ENCODE measurements at regions not wholly inside any gene's neighbourhood (a gene's known extent, or its start where the extent isn't known, plus 50 kb on each side); places are given as distances from the start of the nearest gene placed in this dataset.

DNA sequence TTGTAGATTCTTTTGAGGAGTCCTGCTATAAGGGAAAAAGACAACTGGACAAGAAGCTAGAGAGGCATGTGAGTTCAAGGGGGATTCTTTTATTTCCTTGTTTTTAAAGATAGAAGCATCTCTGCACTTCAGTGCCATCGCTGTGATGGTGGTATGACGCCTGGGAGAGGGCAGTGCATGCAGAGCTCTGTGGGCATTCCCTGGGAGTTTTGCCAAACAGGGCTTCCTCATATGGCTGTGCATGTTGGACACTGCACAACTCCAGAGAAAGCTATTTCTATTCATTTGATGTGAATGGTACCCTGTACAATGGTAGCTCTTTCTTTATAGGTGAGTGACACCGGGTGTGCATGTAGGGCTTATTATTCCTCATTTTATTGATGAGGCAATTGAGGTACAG lies 599.5 kb upstream of the DPP6 start:
- H3K9me3 ChIP-seq (ENCODE audit: control insufficient read depth in 5 of 5, low read length in 5 of 5), result no peaks in the 10 kb centered on the region
- no peaks in the 10 kb centered on the region for H3K36me3 ChIP-seq (ENCODE audit: control insufficient read depth in 5 of 5, insufficient read depth in 5 of 5, low read length in 5 of 5)
- H3K27ac ChIP-seq (ENCODE audit: low read depth, low read length), result no peak overlapping the region
- H3K4me1 ChIP-seq (ENCODE audit: control insufficient read depth in 5 of 5, insufficient read depth in 5 of 5, low read length in 5 of 5), result no peaks in the 10 kb centered on the region
- H3K4me3 ChIP-seq (ENCODE audit: low read depth in 1 of 5, low read length in 5 of 5), result no peak overlapping the region
- no peak overlapping the region for H3K9ac ChIP-seq (ENCODE audit: low read length in 5 of 5)
- peaks cover 0 to 2% (median 0%) of the 10 kb centered on the region in 5 donors for H3K27me3 ChIP-seq (ENCODE audit: control insufficient read depth in 5 of 5, insufficient read depth in 4 of 5, low read length in 5 of 5)

DNA sequence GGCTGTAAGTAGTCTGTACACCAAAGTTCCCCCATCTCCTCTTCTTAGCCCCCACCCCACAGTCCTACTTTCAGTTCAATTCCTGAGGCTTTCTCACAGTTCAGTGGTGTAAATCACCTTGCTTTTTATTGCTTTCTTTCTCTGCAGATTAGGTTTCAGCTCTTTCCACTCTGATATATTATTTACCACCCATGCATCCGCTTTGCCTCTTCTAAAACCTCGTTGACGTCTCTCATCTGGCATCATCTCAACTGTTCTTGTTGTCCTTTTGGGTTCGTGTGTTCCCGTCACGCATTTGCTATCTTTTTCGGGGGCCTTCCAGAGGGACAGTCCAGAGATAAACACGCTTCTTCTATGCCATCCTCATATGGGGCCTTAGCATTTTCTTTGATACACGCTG lies 597.9 kb upstream of the DPP6 start:
- Histone ChIP-seq H3K27me3 (ENCODE audit: control insufficient read depth in 5 of 5, insufficient read depth in 4 of 5, low read length in 5 of 5) (peaks cover 0 to 2% (median 0%) of the 10 kb centered on the region in 5 donors), H3K4me1 (ENCODE audit: control insufficient read depth in 5 of 5, insufficient read depth in 5 of 5, low read length in 5 of 5) (no peaks in the 10 kb centered on the region), H3K9ac (ENCODE audit: low read length in 5 of 5) (no peak overlapping the region), H3K9me3 (ENCODE audit: control insufficient read depth in 5 of 5, low read length in 5 of 5) (no peaks in the 10 kb centered on the region), H3K4me3 (ENCODE audit: low read depth in 1 of 5, low read length in 5 of 5) (no peak overlapping the region), H3K36me3 (ENCODE audit: control insufficient read depth in 5 of 5, insufficient read depth in 5 of 5, low read length in 5 of 5) (no peaks in the 10 kb centered on the region), H3K27ac (ENCODE audit: low read depth, low read length) (no peak overlapping the region)

DNA sequence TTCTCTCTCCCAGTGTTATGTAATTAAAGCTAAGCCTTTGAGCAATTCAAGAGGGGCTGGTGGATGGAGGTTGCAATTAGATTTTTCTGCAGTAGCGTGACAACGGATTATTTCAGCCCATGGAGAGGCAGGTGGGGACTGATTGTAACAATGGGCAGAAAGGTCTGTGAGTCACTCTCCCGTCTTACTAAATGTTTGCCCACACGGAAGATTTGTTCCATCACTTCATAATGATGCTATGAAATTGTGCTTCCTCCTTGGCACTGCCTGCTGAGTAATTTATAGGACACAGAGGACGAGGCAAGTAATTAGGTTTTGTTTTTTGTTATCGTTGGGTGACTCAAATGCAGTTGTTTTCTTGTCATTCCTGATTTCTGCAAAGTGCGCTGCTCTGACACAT lies 594.5 kb upstream of the DPP6 start:
- H3K27me3 ChIP-seq (ENCODE audit: control insufficient read depth in 5 of 5, insufficient read depth in 4 of 5, low read length in 5 of 5), result peaks cover 0 to 2% (median 0%) of the 10 kb centered on the region in 5 donors
- H3K9me3 ChIP-seq (ENCODE audit: control insufficient read depth in 5 of 5, low read length in 5 of 5), result peaks cover 0 to 6% (median 4%) of the 10 kb centered on the region in 5 donors
- no peak overlapping the region for H3K27ac ChIP-seq (ENCODE audit: low read depth, low read length)
- no peak overlapping the region for H3K4me3 ChIP-seq (ENCODE audit: low read depth in 1 of 5, low read length in 5 of 5)
- no peak overlapping the region for H3K9ac ChIP-seq (ENCODE audit: low read length in 5 of 5)
- H3K36me3 ChIP-seq (ENCODE audit: control insufficient read depth in 5 of 5, insufficient read depth in 5 of 5, low read length in 5 of 5), result no peaks in the 10 kb centered on the region
- H3K4me1 ChIP-seq (ENCODE audit: control insufficient read depth in 5 of 5, insufficient read depth in 5 of 5, low read length in 5 of 5), result no peaks in the 10 kb centered on the region

DNA sequence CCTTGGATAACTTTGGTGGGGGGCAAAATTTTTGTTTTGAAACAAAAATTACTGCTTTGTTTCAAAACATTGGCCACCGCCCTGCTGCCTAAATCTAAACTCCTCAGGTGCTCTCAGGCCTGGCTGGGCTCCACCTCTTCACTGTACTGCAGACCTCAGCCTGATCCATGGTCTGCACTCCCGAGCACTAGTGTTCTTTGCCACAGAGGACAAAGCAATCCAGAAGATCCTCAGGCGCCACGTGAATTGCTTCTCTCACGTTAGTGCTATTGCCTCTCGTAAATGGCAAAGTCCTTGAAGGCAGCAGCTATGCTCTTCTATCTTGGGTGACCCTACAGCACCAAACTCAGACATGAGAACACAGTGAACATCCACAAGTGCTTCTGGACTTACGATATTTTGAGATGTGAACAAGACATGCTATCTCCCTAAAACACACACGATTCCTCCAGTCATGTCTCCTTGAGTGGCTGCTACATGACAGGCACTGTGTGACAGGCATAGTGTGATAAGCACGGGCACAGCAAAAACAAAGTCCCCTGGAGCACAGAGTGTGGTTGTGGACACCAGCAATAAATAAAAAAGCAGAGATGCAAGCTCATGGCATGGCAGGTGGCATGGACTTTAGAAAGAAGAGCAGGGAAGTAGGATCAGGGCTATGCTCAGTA lies 582.1 kb upstream of the DPP6 start:
- no peaks in the 10 kb centered on the region for H3K4me1 ChIP-seq (ENCODE audit: control insufficient read depth in 5 of 5, insufficient read depth in 5 of 5, low read length in 5 of 5)
- no peak overlapping the region for H3K27ac ChIP-seq (ENCODE audit: low read depth, low read length)
- H3K36me3 ChIP-seq (ENCODE audit: control insufficient read depth in 5 of 5, insufficient read depth in 5 of 5, low read length in 5 of 5), result no peaks in the 10 kb centered on the region
- H3K9ac ChIP-seq (ENCODE audit: low read length in 5 of 5), result no peak overlapping the region
- H3K9me3 ChIP-seq (ENCODE audit: control insufficient read depth in 5 of 5, low read length in 5 of 5), result peaks cover 0 to 2% (median 0%) of the 10 kb centered on the region in 5 donors
- no peak overlapping the region for H3K4me3 ChIP-seq (ENCODE audit: low read depth in 1 of 5, low read length in 5 of 5)
- H3K27me3 ChIP-seq (ENCODE audit: control insufficient read depth in 5 of 5, insufficient read depth in 4 of 5, low read length in 5 of 5), result peaks cover 0 to 4% (median 0%) of the 10 kb centered on the region in 5 donors

DNA sequence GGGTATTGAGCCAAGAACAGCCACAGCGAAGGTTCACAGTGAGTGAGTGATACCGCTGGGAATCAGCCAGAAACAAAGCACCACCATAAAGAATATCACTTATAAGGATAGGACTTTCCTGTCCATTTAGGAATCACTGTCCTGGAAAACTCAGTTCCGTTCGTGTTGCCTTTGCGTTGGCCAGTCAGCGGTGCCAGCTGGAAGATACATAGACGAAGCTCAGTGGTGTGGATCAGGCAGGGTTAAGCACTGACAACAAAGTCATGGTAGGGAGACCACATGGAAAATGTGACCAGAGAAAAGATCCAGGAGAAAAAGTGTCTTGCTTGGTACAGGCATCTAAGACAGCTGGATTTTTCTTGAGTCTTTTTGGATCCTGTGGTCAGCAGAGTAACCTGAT lies 579.7 kb upstream of the DPP6 start:
- Histone ChIP-seq H3K27ac (ENCODE audit: low read depth, low read length) (no peak overlapping the region), H3K36me3 (ENCODE audit: control insufficient read depth in 5 of 5, insufficient read depth in 5 of 5, low read length in 5 of 5) (no peaks in the 10 kb centered on the region), H3K9ac (ENCODE audit: low read length in 5 of 5) (no peak overlapping the region), H3K27me3 (ENCODE audit: control insufficient read depth in 5 of 5, insufficient read depth in 4 of 5, low read length in 5 of 5) (peaks cover 0 to 4% (median 0%) of the 10 kb centered on the region in 5 donors), H3K4me1 (ENCODE audit: control insufficient read depth in 5 of 5, insufficient read depth in 5 of 5, low read length in 5 of 5) (no peaks in the 10 kb centered on the region), H3K9me3 (ENCODE audit: control insufficient read depth in 5 of 5, low read length in 5 of 5) (no peaks in the 10 kb centered on the region), H3K4me3 (ENCODE audit: low read depth in 1 of 5, low read length in 5 of 5) (no peak overlapping the region)

DNA sequence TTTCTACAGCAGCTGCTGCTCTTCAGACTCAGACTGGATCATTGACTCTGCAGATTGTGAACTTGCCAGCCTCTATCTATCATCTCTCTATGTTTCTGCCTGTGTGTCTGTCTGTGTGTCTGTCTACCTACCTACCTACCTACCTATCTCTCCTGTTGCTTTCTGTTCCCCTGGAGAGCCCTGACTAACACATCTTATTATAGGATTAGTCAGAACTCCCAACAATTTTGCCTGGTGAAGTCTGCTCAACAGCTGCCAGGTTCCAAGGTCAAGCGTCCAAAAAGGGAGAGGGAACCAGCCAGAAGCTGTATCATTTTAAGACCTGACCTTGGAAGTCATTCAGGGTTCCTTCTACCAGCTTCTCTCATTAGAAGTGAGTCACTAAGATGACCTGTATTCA lies 579.0 kb upstream of the DPP6 start:
- Histone ChIP-seq H3K9me3 (ENCODE audit: control insufficient read depth in 5 of 5, low read length in 5 of 5) (no peaks in the 10 kb centered on the region), H3K4me3 (ENCODE audit: low read depth in 1 of 5, low read length in 5 of 5) (no peak overlapping the region), H3K36me3 (ENCODE audit: control insufficient read depth in 5 of 5, insufficient read depth in 5 of 5, low read length in 5 of 5) (no peaks in the 10 kb centered on the region), H3K27me3 (ENCODE audit: control insufficient read depth in 5 of 5, insufficient read depth in 4 of 5, low read length in 5 of 5) (peaks cover 0 to 4% (median 0%) of the 10 kb centered on the region in 5 donors), H3K9ac (ENCODE audit: low read length in 5 of 5) (no peak overlapping the region), H3K4me1 (ENCODE audit: control insufficient read depth in 5 of 5, insufficient read depth in 5 of 5, low read length in 5 of 5) (no peaks in the 10 kb centered on the region), H3K27ac (ENCODE audit: low read depth, low read length) (no peak overlapping the region)

DNA sequence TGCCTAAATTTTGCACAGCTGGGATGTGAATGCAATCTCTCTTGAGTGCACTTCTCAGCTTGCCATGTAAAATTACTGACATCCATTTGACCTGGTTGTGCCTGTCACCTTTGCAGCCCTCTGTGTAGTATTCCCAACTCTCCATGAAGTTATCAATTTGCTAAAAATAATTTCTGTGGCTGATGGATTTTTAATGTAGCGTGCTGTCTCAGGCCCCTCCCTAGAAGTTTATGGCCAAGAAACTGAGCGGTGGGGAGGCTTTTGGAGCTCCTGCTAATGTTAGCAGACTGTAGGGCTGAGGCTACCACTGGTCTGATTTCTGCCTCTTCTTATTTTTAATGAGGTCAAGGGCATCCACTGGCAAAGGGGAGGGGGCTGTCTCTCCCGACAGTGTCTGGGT lies 577.0 kb upstream of the DPP6 start:
- peaks cover 0 to under 1% (median 0%) of the 10 kb centered on the region in 5 donors for H3K27me3 ChIP-seq (ENCODE audit: control insufficient read depth in 5 of 5, insufficient read depth in 4 of 5, low read length in 5 of 5)
- peaks cover 0 to 8% (median 0%) of the 10 kb centered on the region in 5 donors for H3K9me3 ChIP-seq (ENCODE audit: control insufficient read depth in 5 of 5, low read length in 5 of 5)
- H3K4me1 ChIP-seq (ENCODE audit: control insufficient read depth in 5 of 5, insufficient read depth in 5 of 5, low read length in 5 of 5), result no peaks in the 10 kb centered on the region
- H3K36me3 ChIP-seq (ENCODE audit: control insufficient read depth in 5 of 5, insufficient read depth in 5 of 5, low read length in 5 of 5), result no peaks in the 10 kb centered on the region
- no peak overlapping the region for H3K9ac ChIP-seq (ENCODE audit: low read length in 5 of 5)
- H3K27ac ChIP-seq (ENCODE audit: low read depth, low read length), result no peak overlapping the region
- H3K4me3 ChIP-seq (ENCODE audit: low read depth in 1 of 5, low read length in 5 of 5), result no peak overlapping the region

DNA sequence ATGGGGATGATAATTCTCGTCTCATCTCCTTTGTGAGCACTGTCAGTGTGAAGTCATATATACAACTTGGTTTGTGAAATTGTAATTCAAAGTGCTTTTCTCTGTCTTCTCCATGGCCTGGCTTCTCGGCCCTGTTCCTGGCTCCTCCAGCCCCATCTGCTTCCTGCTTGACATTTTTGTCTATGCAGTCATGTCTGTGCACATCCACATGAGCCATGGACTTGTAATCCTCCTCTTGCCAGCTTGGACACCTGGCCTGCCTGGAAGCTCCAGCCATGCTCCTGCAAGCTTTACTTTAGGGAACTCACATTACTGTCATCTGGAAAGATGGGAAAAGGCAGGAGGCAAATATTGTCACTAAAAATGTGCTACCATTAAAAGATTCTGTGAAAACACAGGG lies 576.0 kb upstream of the DPP6 start:
- Histone ChIP-seq H3K27me3 (ENCODE audit: control insufficient read depth in 5 of 5, insufficient read depth in 4 of 5, low read length in 5 of 5) (no peaks in the 10 kb centered on the region), H3K36me3 (ENCODE audit: control insufficient read depth in 5 of 5, insufficient read depth in 5 of 5, low read length in 5 of 5) (no peaks in the 10 kb centered on the region), H3K9ac (ENCODE audit: low read length in 5 of 5) (no peak overlapping the region), H3K27ac (ENCODE audit: low read depth, low read length) (no peak overlapping the region), H3K4me1 (ENCODE audit: control insufficient read depth in 5 of 5, insufficient read depth in 5 of 5, low read length in 5 of 5) (no peaks in the 10 kb centered on the region), H3K4me3 (ENCODE audit: low read depth in 1 of 5, low read length in 5 of 5) (no peak overlapping the region), H3K9me3 (ENCODE audit: control insufficient read depth in 5 of 5, low read length in 5 of 5) (peaks cover 0 to 8% (median 2%) of the 10 kb centered on the region in 5 donors)

DNA sequence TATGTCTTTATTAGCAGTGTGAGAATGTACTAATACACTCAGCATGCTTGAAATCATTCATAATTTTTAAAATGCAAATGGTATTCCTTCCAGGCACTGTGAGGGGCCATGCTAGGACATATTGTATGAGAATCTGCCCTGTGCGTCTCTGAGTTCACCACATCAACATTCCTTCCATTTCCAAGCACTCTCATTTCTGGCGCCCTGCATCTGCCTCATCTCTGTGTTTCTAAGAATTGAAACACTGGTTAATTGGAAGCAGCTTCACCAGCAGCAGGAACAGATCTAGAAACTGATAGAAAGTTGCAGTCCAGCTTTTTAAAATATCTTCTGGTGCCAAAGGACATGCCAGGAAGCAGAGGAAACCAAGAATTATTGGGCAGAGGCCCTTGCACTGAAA lies 555.9 kb upstream of the DPP6 start:
- no peaks in the 10 kb centered on the region for H3K27me3 ChIP-seq (ENCODE audit: control insufficient read depth in 5 of 5, insufficient read depth in 4 of 5, low read length in 5 of 5)
- peak overlapping the region; percentile 23 for H3K27ac ChIP-seq (ENCODE audit: low read depth, low read length)
- H3K4me3 ChIP-seq (ENCODE audit: low read depth in 1 of 5, low read length in 5 of 5), result no peak overlapping the region

DNA sequence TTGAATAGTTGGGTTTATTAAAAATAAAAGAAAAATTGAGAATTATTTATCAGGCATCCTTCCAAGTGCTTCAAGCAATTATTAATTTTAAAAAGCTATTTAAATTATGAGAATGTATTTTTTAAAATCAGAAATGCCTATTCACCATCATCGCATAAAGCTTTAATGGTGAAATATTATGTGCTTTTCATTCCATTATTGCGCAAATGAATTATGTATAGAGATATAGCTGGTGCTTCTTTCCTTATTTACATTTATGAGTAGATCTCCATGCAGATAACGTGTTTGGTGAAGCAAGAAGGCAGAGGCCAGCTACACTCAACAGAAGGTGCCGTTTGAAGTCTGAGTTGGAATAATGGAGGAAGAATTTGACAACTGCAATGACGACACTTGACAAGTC lies 549.1 kb upstream of the DPP6 start:
- no peak overlapping the region for H3K4me3 ChIP-seq (ENCODE audit: low read depth in 1 of 5, low read length in 5 of 5)
- no peaks in the 10 kb centered on the region for H3K36me3 ChIP-seq (ENCODE audit: control insufficient read depth in 5 of 5, insufficient read depth in 5 of 5, low read length in 5 of 5)
- H3K27me3 ChIP-seq (ENCODE audit: control insufficient read depth in 5 of 5, insufficient read depth in 4 of 5, low read length in 5 of 5), result no peaks in the 10 kb centered on the region
- H3K27ac ChIP-seq (ENCODE audit: low read depth, low read length), result no peak overlapping the region
- H3K4me1 ChIP-seq (ENCODE audit: control insufficient read depth in 5 of 5, insufficient read depth in 5 of 5, low read length in 5 of 5), result no peaks in the 10 kb centered on the region
- no peak overlapping the region for H3K9ac ChIP-seq (ENCODE audit: low read length in 5 of 5)
- H3K9me3 ChIP-seq (ENCODE audit: control insufficient read depth in 5 of 5, low read length in 5 of 5), result peaks cover 0 to 12% (median 8%) of the 10 kb centered on the region in 5 donors

More for the DNA sequence above, 555.9 kb upstream of the DPP6 start:
- Histone ChIP-seq H3K9ac (ENCODE audit: low read length in 5 of 5) (no peak overlapping the region), H3K36me3 (ENCODE audit: control insufficient read depth in 5 of 5, insufficient read depth in 5 of 5, low read length in 5 of 5) (no peaks in the 10 kb centered on the region), H3K4me1 (ENCODE audit: control insufficient read depth in 5 of 5, insufficient read depth in 5 of 5, low read length in 5 of 5) (peaks cover 0 to 8% (median 0%) of the 10 kb centered on the region in 5 donors), H3K9me3 (ENCODE audit: control insufficient read depth in 5 of 5, low read length in 5 of 5) (no peaks in the 10 kb centered on the region)
